ENCODE measurements at regions not wholly inside any gene's neighbourhood (a gene's known extent, or its start where the extent isn't known, plus 50 kb on each side); places are given as distances from the start of the nearest gene placed in this dataset.

GRCh38 chr6:2454180-2454579 is 208.8 kb upstream of the GMDS start:
- no peak for DNase-seq

GRCh38 chr6:2450546-2450945 is 205.1 kb upstream of the GMDS start:
- DNase-seq: peak; percentile 61

- DNase-seq: no peak
Measured at GRCh38 chr6:2449572-2449940, 204.2 kb upstream of the GMDS start.

- DNase-seq: peak; percentile 78
Measured at GRCh38 chr6:2448826-2449571, 203.6 kb upstream of the GMDS start.

- no peak for DNase-seq
Measured at GRCh38 chr6:2447931-2448330, 202.5 kb upstream of the GMDS start.

- no peak for DNase-seq
Measured at GRCh38 chr6:2447318-2447920, 202.0 kb upstream of the GMDS start.

- DNase-seq: no peak
Measured at GRCh38 chr6:2441601-2442475, 196.4 kb upstream of the GMDS start.

GRCh38 chr6:2440516-2440915 is 195.1 kb upstream of the GMDS start:
- no peak for DNase-seq

GRCh38 chr6:2439632-2440031 is 194.2 kb upstream of the GMDS start:
- DNase-seq: no peak

GRCh38 chr6:2439082-2439481 is 193.7 kb upstream of the GMDS start:
- no peak for DNase-seq

GRCh38 chr6:2436410-2437154 is 191.2 kb upstream of the GMDS start:
- DNase-seq: no peak

GRCh38 chr6:2435323-2435722 is 189.9 kb upstream of the GMDS start:
- DNase-seq: no peak

- DNase-seq: no peak
Measured at GRCh38 chr6:2434912-2435311, 189.5 kb upstream of the GMDS start.

- DNase-seq: no peak
Measured at GRCh38 chr6:2434116-2434515, 188.7 kb upstream of the GMDS start.

GRCh38 chr6:2433711-2434110 is 188.3 kb upstream of the GMDS start:
- DNase-seq: no peak

GRCh38 chr6:2433266-2433665 is 187.9 kb upstream of the GMDS start:
- DNase-seq: no peak

GRCh38 chr6:2432292-2432691 is 186.9 kb upstream of the GMDS start:
- no peak for DNase-seq

- no peak for DNase-seq
Measured at GRCh38 chr6:2430612-2431011, 185.2 kb upstream of the GMDS start.

- DNase-seq: no peak
Measured at GRCh38 chr6:2429460-2429859, 184.1 kb upstream of the GMDS start.

- DNase-seq: no peak
Measured at GRCh38 chr6:2429032-2429431, 183.6 kb upstream of the GMDS start.

- no peak for DNase-seq
Measured at GRCh38 chr6:2426561-2427340, 181.3 kb upstream of the GMDS start.

GRCh38 chr6:2416128-2416712 is 170.8 kb upstream of the GMDS start:
- no peak for DNase-seq
